HG02623 (cell line): ENCODE measurements at regions not wholly inside any gene's neighbourhood (a gene's known extent, or its start where the extent isn't known, plus 50 kb on each side); places are given as distances from the start of the nearest gene placed in this dataset.

ENCODE experiments used
- ATAC-seq: cut with Tn5 transposase; IDR thresholded peaks from one replicate; pipeline ENCODE4 v1.9.1; 2021; ENCODE audit warnings: moderate library complexity; ENCODE audit not compliant: unreplicated experiment

DNA sequence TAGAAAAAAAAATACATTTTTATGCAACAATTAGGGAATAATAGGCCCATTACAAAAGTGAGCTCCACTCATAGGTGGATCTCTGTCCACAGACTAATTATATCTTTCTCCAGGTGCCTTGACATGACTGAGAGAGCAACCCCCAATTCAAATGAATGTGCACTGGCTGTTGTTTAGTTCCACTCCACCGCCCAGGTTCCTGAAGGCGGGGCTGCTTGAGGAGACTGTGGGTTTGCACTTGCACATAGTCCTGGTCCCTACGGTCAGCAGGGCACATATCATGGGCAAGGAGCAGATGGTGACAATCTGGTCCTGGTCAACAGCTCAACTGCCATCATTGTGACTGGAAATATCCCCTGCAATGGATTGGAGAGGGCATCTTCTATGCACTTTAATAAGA is 195.6 kb upstream of the PWP1 start:
- no peak for ATAC-seq

GRCh38 chr12:107491856-107492255 is 193.7 kb upstream of the PWP1 start:
- no peak for ATAC-seq

- no peak for ATAC-seq
Measured at GRCh38 chr12:107492393-107493134, 193.0 kb upstream of the PWP1 start.

GRCh38 chr12:107493135-107493494 is 192.5 kb upstream of the PWP1 start:
- ATAC-seq, result no peak

- ATAC-seq, result no peak
Measured at GRCh38 chr12:107493666-107494065, 191.9 kb upstream of the PWP1 start.

DNA sequence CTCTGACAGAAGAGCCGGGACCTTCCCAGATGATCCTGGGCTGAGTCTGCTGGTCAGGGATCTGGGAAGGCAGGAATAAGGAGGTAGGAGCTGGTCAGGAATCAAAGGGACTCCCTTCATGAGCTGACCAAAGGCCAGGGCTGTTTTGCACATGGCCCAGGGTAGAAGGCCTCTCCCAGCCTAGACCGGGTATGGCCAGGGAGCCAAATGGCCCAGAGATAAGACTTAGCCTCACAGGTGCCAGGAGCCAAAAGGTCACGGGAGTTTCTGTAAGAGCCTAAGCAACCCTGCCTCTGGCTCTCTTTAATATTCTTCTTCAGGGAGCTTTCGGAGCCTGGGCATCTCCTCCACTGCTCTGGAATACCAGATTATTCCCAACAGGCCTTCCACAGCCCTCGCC is 191.3 kb upstream of the PWP1 start:
- no peak for ATAC-seq

- ATAC-seq, result no peak
Measured at GRCh38 chr12:107495604-107496003, 190.0 kb upstream of the PWP1 start.

DNA sequence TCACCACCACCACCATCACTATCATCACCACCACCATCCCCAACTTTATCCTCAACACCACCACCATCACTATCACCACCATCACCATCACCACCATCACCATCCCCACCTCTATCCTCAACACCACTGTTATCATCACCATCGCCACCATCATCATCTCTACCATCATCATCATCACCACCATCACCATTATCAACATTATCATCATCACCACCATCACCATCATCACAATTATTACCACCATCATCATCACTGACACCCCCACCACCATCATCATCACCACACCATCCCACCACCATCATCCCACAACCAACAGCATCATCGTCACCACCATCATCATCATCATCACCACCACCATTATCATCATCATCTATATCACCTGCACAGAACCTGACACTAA is 188.4 kb upstream of the PWP1 start:
- ATAC-seq, result no peak

DNA sequence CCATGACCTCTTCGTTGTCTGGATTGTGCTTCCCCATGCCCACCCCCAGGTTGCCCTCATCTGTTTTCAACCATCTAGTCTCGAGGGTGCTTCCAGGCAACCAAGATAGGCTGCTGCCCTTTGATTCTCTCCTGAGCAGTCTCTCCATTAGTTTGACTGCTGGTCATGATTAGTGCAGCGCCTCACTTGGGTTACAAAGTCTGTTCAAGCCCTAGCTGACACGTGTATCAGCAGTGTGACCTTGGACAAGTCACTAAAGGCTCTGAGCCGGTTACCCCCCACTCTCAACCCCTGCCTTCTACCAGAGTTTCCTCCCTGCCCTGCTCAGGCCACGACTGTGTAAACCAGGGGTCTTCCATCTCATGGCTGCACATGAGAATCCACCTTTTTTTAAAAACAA is 185.3 kb upstream of the PWP1 start:
- no peak for ATAC-seq

DNA sequence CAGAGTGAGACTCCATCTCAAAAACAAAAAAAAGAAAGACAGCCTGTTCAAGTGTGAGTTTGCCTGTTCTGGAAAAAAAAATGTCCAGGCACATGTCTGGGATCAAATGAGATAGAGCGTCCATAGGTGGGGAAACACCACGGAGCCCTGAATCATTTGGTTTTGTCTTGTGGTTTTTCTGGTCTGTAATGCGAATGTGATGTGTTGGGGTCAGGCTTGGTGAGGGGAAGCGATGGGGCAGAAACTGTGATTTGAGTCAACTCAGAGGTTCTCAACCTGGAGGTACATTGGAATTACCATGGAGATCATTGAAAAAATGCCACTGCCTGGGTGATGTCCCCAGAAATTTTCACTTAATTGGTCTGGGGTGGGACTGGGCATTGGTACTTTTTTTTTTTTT is 183.9 kb upstream of the PWP1 start:
- ATAC-seq, result no peak

DNA sequence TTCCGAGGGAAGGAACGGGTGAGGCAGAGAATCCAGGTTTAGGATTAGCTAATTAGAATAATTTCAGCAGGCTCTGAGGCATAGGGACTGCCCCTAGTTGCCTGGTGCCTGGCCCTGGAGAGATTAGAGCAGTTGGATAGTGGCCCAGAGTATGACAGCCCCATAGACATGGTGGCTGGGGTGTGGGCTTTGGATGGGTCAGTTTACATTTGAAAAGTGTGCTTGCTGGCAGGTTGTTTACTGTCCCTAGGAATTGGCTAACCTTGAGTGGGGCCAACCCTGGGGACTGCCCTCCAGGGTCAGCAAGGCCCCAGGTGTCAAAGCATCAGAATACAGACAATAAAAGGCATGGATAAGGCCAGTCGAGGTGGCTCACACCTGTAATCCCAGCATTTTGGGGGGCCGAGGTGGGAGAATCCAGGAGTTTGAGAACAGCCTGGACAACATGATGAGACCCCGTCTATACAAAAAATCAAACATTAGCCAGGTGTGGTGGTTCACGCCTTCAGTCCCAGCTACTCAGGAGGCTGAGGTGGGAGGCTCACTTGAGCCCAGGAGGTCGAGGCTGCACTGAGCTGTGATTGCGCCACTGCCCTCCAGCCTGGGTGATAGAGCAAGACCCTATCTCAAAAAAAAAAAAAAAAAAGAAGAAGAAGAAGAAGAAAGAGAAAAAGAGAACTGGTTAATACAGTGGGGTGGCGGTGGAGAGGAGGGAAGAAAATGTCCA is 182.3 kb upstream of the PWP1 start:
- ATAC-seq, result no peak

GRCh38 chr12:107503887-107504885 is 181.4 kb upstream of the PWP1 start:
- no peak for ATAC-seq

DNA sequence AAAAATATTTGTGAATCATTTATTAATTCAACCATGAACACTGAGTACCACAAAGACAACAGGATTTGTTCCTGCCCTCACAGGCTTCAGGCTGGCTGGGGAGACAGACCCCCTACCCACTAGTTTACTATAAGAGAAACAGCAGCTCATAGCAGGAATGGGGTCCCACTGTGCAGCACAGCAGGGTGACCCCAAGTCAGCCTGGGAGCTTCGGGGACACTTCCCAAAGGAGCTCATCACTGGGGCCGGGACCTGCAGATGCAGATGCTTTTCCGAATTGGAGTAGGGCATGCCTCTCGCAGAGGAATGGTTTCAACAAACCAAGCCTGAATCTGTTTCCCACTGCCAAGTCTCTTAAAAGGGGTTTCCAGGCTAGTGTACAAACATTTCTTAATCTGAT is 176.2 kb upstream of the PWP1 start:
- no peak for ATAC-seq

- ATAC-seq, result no peak
Measured at GRCh38 chr12:107510211-107510610, 175.4 kb upstream of the PWP1 start.

- no peak for ATAC-seq
Measured at GRCh38 chr12:107511292-107511691, 174.3 kb upstream of the PWP1 start.

- no peak for ATAC-seq
Measured at GRCh38 chr12:107512391-107512790, 173.2 kb upstream of the PWP1 start.

- ATAC-seq, result no peak
Measured at GRCh38 chr12:107513184-107513583, 172.4 kb upstream of the PWP1 start.

GRCh38 chr12:107513636-107514400 is 171.8 kb upstream of the PWP1 start:
- no peak for ATAC-seq

GRCh38 chr12:107514887-107515445 is 170.6 kb upstream of the PWP1 start:
- no peak for ATAC-seq

- ATAC-seq, result no peak
Measured at GRCh38 chr12:107515446-107515958, 170.1 kb upstream of the PWP1 start.
